GM19463 (cell line): ENCODE measurements at regions not wholly inside any gene's neighbourhood (a gene's known extent, or its start where the extent isn't known, plus 50 kb on each side); places are given as distances from the start of the nearest gene placed in this dataset.
"Not testable (repeated sequence)": the region's sequence is repeated elsewhere in the genome, so short reads cannot be mapped to it uniquely, and the experiment has no call there.

ENCODE experiments used
- ATAC-seq: cut with Tn5 transposase; IDR thresholded peaks from one replicate; pipeline ENCODE4 v1.9.1; 2021; ENCODE audit warnings: mild to moderate bottlenecking, moderate library complexity; ENCODE audit not compliant: unreplicated experiment

DNA sequence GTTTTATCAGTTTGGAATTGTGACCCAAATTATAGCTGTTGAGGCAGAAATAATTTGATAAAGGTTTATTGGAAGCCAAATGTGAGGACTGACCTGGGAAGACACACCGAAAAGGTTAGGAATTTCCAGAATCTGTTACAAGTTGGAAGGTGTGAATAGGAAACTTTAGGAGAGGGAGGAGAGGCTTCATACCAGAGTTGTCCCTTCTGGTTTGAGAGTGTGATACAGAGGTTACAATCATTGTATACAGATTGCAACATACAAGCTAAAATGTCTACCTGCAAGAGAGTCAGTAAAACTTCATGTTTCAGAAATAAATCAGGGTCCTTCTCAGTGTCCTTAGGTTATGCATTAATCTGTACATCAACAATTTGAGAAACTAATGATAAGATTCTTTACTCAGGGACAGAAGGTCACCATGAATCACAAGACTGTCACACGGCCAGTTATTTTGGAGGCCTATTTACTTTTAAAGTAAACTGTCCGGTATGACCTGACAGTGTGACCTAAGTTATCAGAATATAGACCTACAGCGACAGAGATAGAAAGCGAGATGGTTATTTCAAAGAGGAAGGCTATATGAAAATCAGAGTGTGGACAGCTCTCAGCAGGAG is 204.9 kb upstream of the CTNND2 start:
- ATAC-seq, result no peak

GRCh38 chr5:12102151-12102550 is 197.9 kb upstream of the CTNND2 start:
- no peak for ATAC-seq

GRCh38 chr5:12100542-12100941 is 196.3 kb upstream of the CTNND2 start:
- ATAC-seq, result no peak

DNA sequence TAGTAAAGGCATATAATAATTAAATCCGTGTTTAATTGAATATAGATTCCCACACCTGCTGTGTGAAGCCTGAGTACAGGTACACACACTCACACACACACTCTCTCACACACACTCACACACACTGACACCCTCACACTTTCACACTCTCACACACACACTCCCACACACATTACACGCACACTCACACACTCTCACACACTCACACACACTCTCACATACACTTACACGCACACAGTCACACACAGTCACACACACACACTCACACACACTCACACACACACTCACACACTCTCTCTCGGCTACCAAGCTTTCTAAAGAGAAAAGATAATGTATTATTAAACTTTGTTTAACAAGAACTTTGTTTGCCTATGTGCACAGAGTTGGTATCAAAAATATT is 195.1 kb upstream of the CTNND2 start:
- ATAC-seq, result no peak

DNA sequence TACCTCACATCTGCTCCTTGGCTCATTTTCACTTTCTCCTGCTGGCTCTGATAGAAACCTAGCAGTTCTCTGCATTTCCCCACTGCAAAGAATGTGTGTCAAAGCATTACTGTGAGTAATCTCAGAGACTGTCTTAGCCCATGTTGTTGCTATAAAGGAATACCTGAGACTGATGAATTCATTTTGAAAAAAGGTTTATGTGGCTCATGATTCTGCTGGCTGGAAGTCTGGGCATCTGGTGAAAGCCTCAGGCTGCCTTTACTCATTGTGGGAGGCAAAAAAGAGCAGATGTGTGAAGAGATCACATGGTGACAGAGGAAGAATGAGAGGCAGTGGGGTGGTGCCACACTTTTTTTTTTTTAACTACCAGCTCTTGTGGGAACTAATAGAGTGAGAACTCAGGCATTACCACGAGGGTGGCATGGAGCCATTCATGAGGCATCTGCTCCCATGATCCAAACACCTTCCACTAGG is 191.6 kb upstream of the CTNND2 start:
- ATAC-seq, result peak; percentile 84

GRCh38 chr5:12093586-12093985 is 189.3 kb upstream of the CTNND2 start:
- ATAC-seq, result no peak

DNA sequence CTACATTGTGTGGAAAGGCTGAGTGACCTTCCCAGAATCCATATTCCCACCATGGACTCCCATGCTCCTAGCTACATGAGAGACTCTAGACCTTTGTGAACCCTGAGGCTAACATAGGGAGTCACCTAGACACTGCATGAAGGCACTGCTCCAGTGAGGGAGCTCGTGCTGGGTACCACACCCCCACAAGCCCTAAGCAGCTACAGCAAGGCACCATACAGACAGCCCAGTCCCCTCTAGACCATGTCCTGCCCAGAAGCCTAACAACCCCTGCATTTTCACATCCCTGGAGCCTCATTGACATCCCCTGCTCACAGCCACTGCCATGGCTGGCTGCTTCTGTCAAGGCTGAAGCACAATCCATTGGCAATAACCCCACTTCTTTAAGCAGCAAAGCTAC is 176.5 kb upstream of the CTNND2 start:
- ATAC-seq, result no peak

DNA sequence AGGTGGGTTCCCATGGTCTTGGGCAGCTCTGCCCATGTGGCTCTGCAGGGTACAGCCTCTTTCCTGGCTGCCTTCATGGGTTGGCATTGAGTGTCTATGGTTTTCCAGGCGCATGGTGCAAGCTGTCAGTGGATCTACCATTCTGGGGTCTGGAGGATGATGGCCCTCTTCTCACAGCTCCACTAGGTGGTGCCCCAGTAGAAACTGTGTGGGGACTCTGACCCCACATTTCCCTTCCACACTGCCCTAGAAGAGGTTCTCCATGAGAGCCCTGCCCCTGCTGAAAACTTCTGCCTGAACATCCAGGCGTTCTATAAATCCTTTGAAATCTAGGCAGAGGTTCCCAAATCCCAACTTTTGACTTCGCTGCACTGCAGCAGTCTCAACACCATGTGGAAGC is 174.0 kb upstream of the CTNND2 start:
- not testable (repeated sequence) for ATAC-seq

GRCh38 chr5:12073426-12073825 is 169.2 kb upstream of the CTNND2 start:
- ATAC-seq, result no peak

DNA sequence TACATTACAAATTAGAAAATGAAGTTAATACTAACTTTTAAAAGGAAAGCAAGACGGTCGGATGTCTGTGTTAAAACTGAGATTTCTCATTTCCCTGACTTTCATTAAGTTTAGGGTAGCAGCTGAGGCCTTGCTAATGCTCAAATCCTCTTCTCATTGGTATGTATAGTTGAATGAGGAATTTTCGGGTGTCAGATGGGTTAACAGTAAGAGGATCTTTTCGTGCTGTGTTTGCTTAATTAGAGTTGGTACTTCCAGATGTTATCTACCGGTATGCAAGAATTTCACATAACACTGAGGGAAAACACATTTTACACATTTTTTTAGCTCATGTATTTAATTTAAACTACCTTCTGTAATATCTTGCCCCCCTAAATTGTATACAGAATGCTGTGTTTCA is 168.2 kb upstream of the CTNND2 start:
- ATAC-seq, result no peak

DNA sequence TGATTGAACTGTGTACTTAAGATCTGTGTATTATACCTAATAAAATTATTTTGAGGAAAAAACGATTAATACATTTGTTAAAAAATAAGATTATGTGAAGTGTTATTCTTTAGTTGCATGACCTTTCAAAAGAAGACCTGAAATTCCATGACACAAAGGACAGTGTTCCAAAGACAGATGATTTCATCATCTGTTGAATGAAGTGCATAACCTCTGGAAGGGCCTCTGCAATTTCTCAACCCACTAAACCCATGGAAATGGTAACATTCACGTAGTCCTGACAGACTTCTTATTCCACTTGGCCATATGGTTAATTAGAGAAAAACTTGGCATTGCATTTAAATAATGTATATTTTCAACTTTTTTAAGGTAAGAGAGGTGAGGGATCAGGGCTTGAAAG is 167.2 kb upstream of the CTNND2 start:
- no peak for ATAC-seq

DNA sequence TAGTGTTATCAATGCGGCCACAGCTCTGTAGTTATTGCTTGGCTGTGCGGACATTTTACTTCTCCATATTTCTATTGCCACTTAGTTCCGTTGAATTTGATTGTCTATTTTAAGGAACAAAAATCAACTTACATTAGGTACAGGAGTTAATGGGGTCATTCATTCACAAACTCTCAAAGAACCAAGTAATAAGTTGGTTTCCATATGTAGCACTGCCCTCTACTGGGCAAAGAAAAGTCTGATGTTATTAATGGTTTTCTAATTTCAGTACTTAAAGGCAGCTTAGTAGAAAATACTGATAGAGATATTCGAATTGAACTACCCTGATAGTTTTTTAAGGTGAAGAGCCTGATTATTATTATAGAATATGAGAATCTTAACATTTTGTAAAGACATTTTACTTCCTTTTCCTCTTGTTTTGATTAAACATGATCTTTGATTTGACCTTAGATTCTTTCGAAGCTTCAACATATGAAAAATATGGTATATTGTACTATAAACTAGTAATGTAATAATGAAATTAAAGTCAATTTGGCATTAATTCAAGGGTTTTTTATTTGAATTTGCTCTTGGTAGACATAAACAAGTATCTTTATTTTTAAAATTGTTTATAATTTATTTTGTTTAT is 119.5 kb upstream of the CTNND2 start:
- ATAC-seq, result peak; percentile 56

GRCh38 chr5:12022444-12022843 is 118.2 kb upstream of the CTNND2 start:
- ATAC-seq, result no peak

- ATAC-seq, result no peak
Measured at GRCh38 chr5:12019306-12019705, 115.1 kb upstream of the CTNND2 start.

DNA sequence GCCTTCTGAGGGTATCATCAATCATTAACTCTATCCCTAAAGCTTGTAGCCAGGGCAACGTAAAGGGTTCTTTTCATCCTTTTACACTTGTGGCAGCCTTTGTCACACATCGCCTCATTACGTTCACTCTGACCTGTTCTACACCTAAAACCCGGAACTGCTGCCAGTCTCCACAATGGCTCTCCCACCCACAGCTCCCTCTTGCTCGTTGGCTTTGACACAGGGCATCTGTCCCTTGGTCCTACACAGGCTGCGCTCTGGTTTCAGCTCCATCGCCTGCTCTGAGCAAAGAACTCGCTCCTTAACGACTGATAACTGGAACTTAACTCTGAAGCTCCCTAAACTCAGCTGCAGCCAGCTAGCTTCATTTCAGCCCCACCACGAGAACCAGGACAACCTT is 112.8 kb upstream of the CTNND2 start:
- no peak for ATAC-seq

- ATAC-seq, result no peak
Measured at GRCh38 chr5:12016159-12016746, 112.0 kb upstream of the CTNND2 start.

DNA sequence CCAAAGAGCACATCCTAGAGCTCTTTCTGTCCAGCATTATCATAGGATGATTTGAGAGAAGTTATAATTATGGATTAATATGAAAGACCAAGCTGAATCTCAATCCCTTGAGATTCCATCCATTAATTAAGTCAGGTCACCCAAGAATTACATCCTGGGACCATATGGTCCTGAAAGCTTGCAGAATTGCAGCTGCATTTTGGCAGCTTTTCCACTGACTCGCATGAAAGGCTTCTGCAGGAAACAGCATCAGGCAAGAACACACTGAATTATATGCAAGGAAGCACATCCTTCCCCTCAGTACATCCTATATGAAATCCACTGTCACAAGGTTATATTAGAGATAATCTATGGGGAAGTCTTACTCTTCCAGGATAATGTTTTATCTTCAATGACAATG is 109.1 kb upstream of the CTNND2 start:
- no peak for ATAC-seq

DNA sequence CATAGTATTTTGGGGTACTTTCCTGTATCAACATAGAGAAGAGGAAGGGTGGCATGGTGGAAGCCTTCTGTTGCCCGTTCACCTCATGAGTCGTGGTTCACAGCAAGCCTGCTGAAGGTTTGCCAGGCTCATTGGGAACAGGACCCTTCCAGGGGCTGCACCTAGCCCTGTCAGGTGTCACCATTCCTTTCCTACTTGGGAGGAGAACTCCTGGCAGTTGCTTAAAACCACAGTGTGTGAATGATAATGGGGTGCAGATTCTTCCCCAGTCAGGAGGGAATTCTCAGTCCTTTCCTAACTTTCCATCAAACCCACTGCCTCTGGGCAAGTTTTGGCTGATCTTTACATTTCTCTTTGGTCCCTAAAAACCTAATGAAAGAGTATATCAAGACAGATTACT is 99.4 kb upstream of the CTNND2 start:
- no peak for ATAC-seq

GRCh38 chr5:11998397-11998796 is 94.2 kb upstream of the CTNND2 start:
- ATAC-seq, result no peak

DNA sequence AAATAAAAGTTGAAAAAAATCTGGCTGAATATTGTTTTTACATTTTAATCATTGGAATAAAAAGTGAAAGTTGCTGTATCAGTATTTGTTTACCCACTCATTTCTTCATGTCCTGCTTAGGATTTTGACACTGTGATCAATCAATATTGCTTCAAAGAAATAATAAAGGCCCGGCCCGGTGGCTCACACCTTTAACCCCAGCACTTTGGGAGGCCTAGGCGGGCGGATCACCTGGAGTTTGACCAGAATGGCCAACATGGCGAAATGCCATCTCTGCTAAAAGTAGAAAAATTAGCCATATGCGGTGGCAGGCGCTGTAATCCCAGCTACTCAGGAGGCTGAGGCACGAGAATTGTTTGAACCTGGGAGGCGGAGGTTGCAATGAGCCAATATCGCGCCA is 93.7 kb upstream of the CTNND2 start:
- no peak for ATAC-seq

- no peak for ATAC-seq
Measured at GRCh38 chr5:11992518-11992917, 88.3 kb upstream of the CTNND2 start.

DNA sequence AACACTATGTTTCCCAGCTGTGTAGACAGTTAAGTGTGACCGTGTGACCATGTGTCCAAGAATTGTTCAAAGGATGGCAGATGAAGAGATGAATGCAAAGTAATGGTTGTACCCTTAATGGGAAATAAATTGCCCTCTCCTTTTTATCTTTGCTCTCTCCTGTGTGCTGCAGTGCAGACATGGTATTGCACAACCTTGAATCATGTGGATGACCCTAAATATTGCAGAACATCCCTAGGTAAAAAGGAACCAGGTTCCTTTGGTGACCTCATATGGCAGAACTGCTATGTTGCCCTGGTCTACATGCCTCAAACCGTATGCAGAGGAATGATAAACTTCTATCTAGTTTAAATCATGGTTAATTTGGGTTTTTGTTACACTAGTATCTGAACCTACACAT is 81.7 kb upstream of the CTNND2 start:
- ATAC-seq, result no peak

GRCh38 chr5:11984196-11984595 is 80.0 kb upstream of the CTNND2 start:
- ATAC-seq, result no peak
